ENCODE measurements at regions not wholly inside any gene's neighbourhood (a gene's known extent, or its start where the extent isn't known, plus 50 kb on each side); places are given as distances from the start of the nearest gene placed in this dataset.
A peak's percentile ranks its signal among the peaks of the same experiment; 100 is the strongest.

DNA sequence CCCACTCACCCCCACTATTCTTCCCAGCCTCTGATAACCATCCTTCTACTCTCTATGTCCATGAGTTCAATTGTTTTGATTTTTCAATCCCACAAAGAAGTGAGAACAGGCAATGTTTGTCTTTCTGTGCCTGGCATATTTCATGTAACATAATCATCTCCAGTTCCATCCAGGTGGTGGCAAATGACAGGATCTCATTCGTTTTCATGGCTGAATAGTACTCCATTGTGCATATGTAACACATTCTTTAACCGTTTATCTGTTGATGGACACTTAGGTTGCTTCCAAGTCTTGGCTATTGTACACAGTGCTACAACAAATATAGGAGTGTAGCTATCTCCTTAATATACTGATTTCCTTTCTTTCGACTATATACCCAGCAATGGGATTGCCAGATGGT, 169.3 kb upstream of the NFIA start:
- H3K4me3 ChIP-seq, result no peak overlapping the region
- no peaks in the 10 kb centered on the region for H3K36me3 ChIP-seq
- H3K27ac ChIP-seq, result no peak overlapping the region
- no peaks in the 10 kb centered on the region for H3K27me3 ChIP-seq
- H3K9me3 ChIP-seq (ENCODE audit: low read depth), result no peaks in the 10 kb centered on the region
- H3K4me1 ChIP-seq (ENCODE audit: low read depth), result peaks cover 9% of the 10 kb centered on the region
- no peak for DNase-seq (ENCODE audit: low read depth in 1 of 2, low spot score in 1 of 2)
- TF ChIP-seq, protein P1, sequence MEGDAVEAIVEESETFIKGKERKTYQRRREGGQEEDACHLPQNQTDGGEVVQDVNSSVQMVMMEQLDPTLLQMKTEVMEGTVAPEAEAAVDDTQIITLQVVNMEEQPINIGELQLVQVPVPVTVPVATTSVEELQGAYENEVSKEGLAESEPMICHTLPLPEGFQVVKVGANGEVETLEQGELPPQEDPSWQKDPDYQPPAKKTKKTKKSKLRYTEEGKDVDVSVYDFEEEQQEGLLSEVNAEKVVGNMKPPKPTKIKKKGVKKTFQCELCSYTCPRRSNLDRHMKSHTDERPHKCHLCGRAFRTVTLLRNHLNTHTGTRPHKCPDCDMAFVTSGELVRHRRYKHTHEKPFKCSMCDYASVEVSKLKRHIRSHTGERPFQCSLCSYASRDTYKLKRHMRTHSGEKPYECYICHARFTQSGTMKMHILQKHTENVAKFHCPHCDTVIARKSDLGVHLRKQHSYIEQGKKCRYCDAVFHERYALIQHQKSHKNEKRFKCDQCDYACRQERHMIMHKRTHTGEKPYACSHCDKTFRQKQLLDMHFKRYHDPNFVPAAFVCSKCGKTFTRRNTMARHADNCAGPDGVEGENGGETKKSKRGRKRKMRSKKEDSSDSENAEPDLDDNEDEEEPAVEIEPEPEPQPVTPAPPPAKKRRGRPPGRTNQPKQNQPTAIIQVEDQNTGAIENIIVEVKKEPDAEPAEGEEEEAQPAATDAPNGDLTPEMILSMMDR (IDR thresholded peaks at IDR 0.05; ENCODE audit: low read depth, low read length), result no peak

DNA sequence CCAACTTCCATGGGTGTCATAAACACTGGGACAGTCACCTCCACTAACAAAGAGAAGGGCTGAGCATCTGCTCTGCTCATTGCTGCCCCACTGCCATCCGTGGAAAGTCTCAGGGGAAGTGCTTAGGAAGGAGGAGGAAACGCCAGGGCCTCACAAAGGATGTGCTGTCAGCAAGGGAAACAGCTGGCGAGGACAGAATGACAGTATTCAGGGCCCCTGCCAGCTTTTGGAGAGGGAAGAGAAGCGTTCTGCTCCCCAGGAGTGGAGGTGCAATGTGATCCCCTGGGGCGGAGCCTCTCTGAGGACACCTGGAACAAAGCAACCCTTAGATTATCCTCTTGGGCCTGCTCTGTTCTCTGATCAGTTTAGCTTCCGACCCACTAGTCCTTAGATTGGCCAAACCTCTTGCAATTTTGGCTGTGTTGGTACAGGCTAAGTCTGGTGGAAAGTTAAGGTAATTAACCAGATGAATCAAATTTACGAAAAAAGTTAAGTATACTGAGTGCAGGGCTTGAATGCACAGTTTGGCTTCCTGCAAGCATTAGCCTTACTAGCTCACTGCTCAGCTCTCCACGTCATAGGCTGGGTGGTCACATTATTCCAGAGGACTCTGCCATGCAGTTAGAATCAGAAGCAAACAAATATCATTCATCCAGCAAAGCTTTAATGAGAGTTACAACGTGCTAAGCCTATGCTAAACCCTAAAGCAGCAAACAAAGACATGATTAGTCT, 170.2 kb upstream of the NFIA start:
- H3K4me3 ChIP-seq, result no peak overlapping the region
- no peaks in the 10 kb centered on the region for H3K9me3 ChIP-seq (ENCODE audit: low read depth)
- no peaks in the 10 kb centered on the region for H3K36me3 ChIP-seq
- H3K4me1 ChIP-seq (ENCODE audit: low read depth), result peaks cover 9% of the 10 kb centered on the region
- DNase-seq (ENCODE audit: low read depth in 1 of 2, low spot score in 1 of 2), result peak in 1 of 2 donors; percentile 44
- TF ChIP-seq, protein P1 (IDR thresholded peaks at IDR 0.05; ENCODE audit: low read depth, low read length), result no peak
- no peaks in the 10 kb centered on the region for H3K27me3 ChIP-seq
- H3K27ac ChIP-seq, result no peak overlapping the region

DNA sequence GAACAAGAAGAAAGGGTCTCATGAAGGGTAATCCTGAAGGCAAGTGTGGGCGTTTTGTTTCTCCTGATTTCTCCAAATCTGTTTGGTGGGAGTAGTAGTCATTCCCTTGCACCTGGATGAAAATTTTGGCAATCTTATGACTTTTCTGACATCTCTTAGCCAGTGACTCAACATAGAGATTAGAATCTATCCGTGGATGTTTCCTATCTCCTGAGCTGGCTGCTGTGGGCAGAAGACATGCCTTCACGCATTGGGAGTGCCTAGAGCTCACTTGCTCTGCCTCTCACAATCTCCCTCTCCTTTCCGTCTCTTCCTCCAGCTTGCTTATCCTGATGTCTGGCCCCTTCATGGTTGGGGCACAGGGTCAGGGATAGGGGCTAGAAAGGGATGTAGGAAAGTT, 174.2 kb upstream of the NFIA start:
- no peak overlapping the region for H3K27ac ChIP-seq
- DNase-seq (ENCODE audit: low read depth in 1 of 2, low spot score in 1 of 2), result no peak
- H3K36me3 ChIP-seq, result no peaks in the 10 kb centered on the region
- H3K4me3 ChIP-seq, result no peak overlapping the region
- TF ChIP-seq, protein P1 (IDR thresholded peaks at IDR 0.05; ENCODE audit: low read depth, low read length), result no peak
- H3K27me3 ChIP-seq, result no peaks in the 10 kb centered on the region
- peaks cover 9% of the 10 kb centered on the region for H3K4me1 ChIP-seq (ENCODE audit: low read depth)
- H3K9me3 ChIP-seq (ENCODE audit: low read depth), result no peaks in the 10 kb centered on the region

DNA sequence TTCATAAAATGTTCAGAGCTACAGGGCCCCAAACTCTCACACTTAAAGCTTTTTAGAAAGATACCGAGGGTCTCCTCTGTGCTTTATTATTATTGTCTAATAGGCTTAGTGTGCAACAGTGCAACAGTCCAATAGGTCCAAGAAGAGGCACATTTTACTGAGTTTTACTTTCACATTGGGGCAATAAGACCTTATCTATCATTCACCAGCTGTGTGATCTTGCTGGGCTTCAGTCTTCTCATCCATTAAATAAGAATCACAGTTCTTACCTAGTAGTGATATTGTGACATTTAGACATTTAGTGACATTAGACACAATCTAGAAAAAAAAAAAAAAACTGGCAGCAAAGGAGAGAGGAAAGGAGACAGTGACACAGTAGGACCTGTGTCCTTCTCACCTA, 175.8 kb upstream of the NFIA start:
- no peaks in the 10 kb centered on the region for H3K9me3 ChIP-seq (ENCODE audit: low read depth)
- H3K27ac ChIP-seq, result no peak overlapping the region
- H3K27me3 ChIP-seq, result no peaks in the 10 kb centered on the region
- no peak overlapping the region for H3K4me3 ChIP-seq
- H3K36me3 ChIP-seq, result no peaks in the 10 kb centered on the region
- TF ChIP-seq, protein P1 (IDR thresholded peaks at IDR 0.05; ENCODE audit: low read depth, low read length), result no peak
- no peaks in the 10 kb centered on the region for H3K4me1 ChIP-seq (ENCODE audit: low read depth)
- no peak for DNase-seq (ENCODE audit: low read depth in 1 of 2, low spot score in 1 of 2)

DNA sequence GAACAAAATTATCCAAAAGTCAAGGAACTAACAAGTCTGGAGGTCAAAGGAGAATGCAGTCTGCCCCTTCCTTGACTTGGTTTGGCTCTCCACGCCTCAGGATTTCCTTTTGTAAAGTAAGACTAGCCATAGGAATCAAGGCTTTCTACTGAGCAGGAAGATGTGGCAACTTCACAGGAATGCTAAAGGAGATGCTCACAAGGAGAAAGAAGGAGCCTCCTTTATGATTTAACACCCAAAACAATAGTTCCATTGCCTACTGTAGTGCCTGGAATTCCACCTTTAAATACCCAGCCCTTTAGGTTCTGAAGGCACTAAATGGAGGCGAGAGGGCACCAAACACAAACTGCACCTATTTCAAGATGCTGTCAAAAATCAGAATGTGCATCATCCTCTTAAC, 176.3 kb upstream of the NFIA start:
- TF ChIP-seq, protein P1 (IDR thresholded peaks at IDR 0.05; ENCODE audit: low read depth, low read length), result no peak
- H3K4me3 ChIP-seq, result no peak overlapping the region
- H3K9me3 ChIP-seq (ENCODE audit: low read depth), result no peaks in the 10 kb centered on the region
- H3K4me1 ChIP-seq (ENCODE audit: low read depth), result no peaks in the 10 kb centered on the region
- H3K27me3 ChIP-seq, result no peaks in the 10 kb centered on the region
- no peaks in the 10 kb centered on the region for H3K36me3 ChIP-seq
- H3K27ac ChIP-seq, result no peak overlapping the region
- no peak for DNase-seq (ENCODE audit: low read depth in 1 of 2, low spot score in 1 of 2)
